SK-N-SH treated with all-trans-retinoic acid at 6 μM for 48 hours (cell line): ENCODE measurements at regions not wholly inside any gene's neighbourhood (a gene's known extent, or its start where the extent isn't known, plus 50 kb on each side); places are given as distances from the start of the nearest gene placed in this dataset.

Source experiments
- ATAC-seq: fragments of 200-7000 bp; cut with Tn5 transposase; 3 replicates; pipeline ENCODE4 v1.9.1; 2020; ENCODE audit warnings: mild to moderate bottlenecking, moderate library complexity
- ARNTL ChIP-seq: fragments of 450-650 bp; formaldehyde crosslinking; IDR thresholded peaks from 2 replicates; pipeline ENCODE4 v1.5.0; 2020; ENCODE audit warnings: low read depth, mild to moderate bottlenecking, moderate library complexity, borderline replicate concordance
- BACH2 ChIP-seq: fragments of 250-450 bp; sonication (Bioruptor Pico); IDR thresholded peaks from 2 replicates; pipeline ENCODE4 v1.9.0; 2021; ENCODE audit warnings: mild to moderate bottlenecking, borderline replicate concordance
- CSDC2 ChIP-seq: fragments of 250-450 bp; sonication (Bioruptor Pico); IDR thresholded peaks from 2 replicates; pipeline ENCODE4 v1.5.0; 2020; ENCODE audit warnings: mild to moderate bottlenecking, moderate library complexity
- ESRRG ChIP-seq: fragments of 250-450 bp; sonication (Bioruptor Pico); IDR thresholded peaks from 2 replicates; pipeline ENCODE4 v1.6.1; 2021; ENCODE audit warnings: mild to moderate bottlenecking
- GLIS3 ChIP-seq: fragments of 250-450 bp; sonication (Bioruptor Pico); IDR thresholded peaks from 2 replicates; pipeline ENCODE4 v1.5.0; 2020; ENCODE audit warnings: mild to moderate bottlenecking, moderate library complexity
- ISL1 ChIP-seq: fragments of 250-450 bp; sonication (Bioruptor Pico); IDR thresholded peaks from 2 replicates; pipeline ENCODE4 v2.1.2; 2022; ENCODE audit warnings: mild to moderate bottlenecking, moderate library complexity
- OSR1 ChIP-seq: fragments of 250-450 bp; sonication (Bioruptor Pico); IDR thresholded peaks from 2 replicates; pipeline ENCODE4 v1.8.0; 2022; ENCODE audit warnings: moderate library complexity, mild to moderate bottlenecking, inconsistent platforms
- PPARA ChIP-seq: fragments of 250-450 bp; sonication (Bioruptor Pico); IDR thresholded peaks from 2 replicates; pipeline ENCODE4 v1.5.0; 2020; ENCODE audit warnings: mild to moderate bottlenecking, borderline replicate concordance
- RARB ChIP-seq: fragments of 250-450 bp; sonication (Bioruptor Pico); IDR thresholded peaks from 2 replicates; pipeline ENCODE4 v1.8.0; 2021; ENCODE audit warnings: mild to moderate bottlenecking, moderate library complexity
- SNAI2 ChIP-seq: fragments of 250-450 bp; sonication (Bioruptor Pico); IDR thresholded peaks from 2 replicates; pipeline ENCODE4 v1.5.0; 2020; ENCODE audit warnings: mild to moderate bottlenecking, moderate library complexity
- TCF4 ChIP-seq: fragments of 250-450 bp; sonication (Bioruptor Pico); IDR thresholded peaks from 2 replicates; pipeline ENCODE4 v1.8.0; 2021; ENCODE audit warnings: mild to moderate bottlenecking, moderate library complexity, borderline replicate concordance
- TOX ChIP-seq: fragments of 250-450 bp; sonication (Bioruptor Pico); IDR thresholded peaks from 2 replicates; pipeline ENCODE4 v1.8.0; 2021; ENCODE audit warnings: mild to moderate bottlenecking, moderate library complexity, borderline replicate concordance
- ZC3H10 ChIP-seq: fragments of 250-450 bp; sonication (Bioruptor Pico); IDR thresholded peaks from 2 replicates; pipeline ENCODE4 v1.5.1; 2021; ENCODE audit warnings: mild to moderate bottlenecking, moderate library complexity
- ZFP3 ChIP-seq: fragments of 250-450 bp; sonication (Bioruptor Pico); IDR thresholded peaks from 2 replicates; pipeline ENCODE4 v1.5.0; 2020; ENCODE audit warnings: mild to moderate bottlenecking, moderate library complexity
- ZFP30 ChIP-seq: fragments of 450-650 bp; formaldehyde crosslinking; IDR thresholded peaks from 2 replicates; pipeline ENCODE4 v1.5.0; 2022; ENCODE audit warnings: mild to moderate bottlenecking, moderate library complexity
- ZNF565 ChIP-seq: fragments of 450-650 bp; formaldehyde crosslinking; conservative IDR thresholded peaks from 2 replicates; pipeline ENCODE4 v1.5.0; 2020; ENCODE audit warnings: low read depth, mild to moderate bottlenecking, moderate library complexity
- ZNF70 ChIP-seq: fragments of 450-650 bp; formaldehyde crosslinking; IDR thresholded peaks from 2 replicates; pipeline ENCODE4 v1.5.0; 2020; ENCODE audit warnings: mild to moderate bottlenecking, moderate library complexity
- ZNF8 ChIP-seq: fragments of 450-650 bp; formaldehyde crosslinking; IDR thresholded peaks from 2 replicates; pipeline ENCODE4 v1.5.0; 2020; ENCODE audit warnings: mild to moderate bottlenecking, moderate library complexity
- TF ChIP-seq, protein P1 (sequence below): fragments of 250-450 bp; sonication (Bioruptor Pico); IDR thresholded peaks from 2 replicates; pipeline ENCODE4 v1.5.1; 2021; ENCODE audit warnings: mild to moderate bottlenecking, moderate library complexity
- TF ChIP-seq, protein P2 (sequence below): fragments of 250-450 bp; sonication (Bioruptor Pico); IDR thresholded peaks from 2 replicates; pipeline ENCODE4 v1.8.0; 2020; ENCODE audit warnings: mild to moderate bottlenecking, moderate library complexity, borderline replicate concordance
- TF ChIP-seq, protein P3 (sequence below): fragments of 250-450 bp; sonication (Bioruptor Pico); IDR thresholded peaks from 2 replicates; pipeline ENCODE4 v1.5.0; 2020; ENCODE audit warnings: mild to moderate bottlenecking, moderate library complexity
- TF ChIP-seq, protein P4 (sequence below): fragments of 250-450 bp; sonication (Bioruptor Pico); IDR thresholded peaks from 2 replicates; pipeline ENCODE4 v1.5.1; 2020; ENCODE audit warnings: low read depth, mild to moderate bottlenecking, moderate library complexity

DNA sequence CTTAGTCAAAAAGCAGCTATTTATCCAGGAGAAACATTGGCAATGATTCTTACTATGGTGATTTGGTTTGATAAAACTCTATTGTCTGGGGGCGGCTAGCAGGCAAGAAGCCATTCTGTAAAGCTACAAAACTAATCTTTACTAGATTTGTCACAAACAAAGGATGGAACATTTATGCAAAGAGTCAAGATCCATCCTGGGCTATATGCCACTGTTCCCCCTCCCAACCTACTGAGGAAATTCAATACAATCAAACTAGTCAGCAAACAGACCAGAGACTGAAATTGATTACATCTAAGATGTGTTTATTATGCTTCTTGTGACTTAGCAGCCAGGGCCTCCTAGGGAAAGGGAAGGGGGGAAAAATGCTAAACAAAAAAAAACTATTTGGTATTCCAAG, 397.6 kb downstream of the GPAM start:
- no peak for ATAC-seq
- TF ChIP-seq ESRRG (no peak), ZNF8 (CRISPR knock-in tag) (no peak), ARNTL (no peak), RARB (CRISPR knock-in tag) (no peak), SNAI2 (no peak), GLIS3 (CRISPR knock-in tag) (no peak), CSDC2 (CRISPR knock-in tag) (no peak), BACH2 (CRISPR knock-in tag) (no peak), TOX (CRISPR knock-in tag) (no peak), ISL1 (no peak), TCF4 (CRISPR knock-in tag) (no peak), ZFP30 (CRISPR knock-in tag) (no peak), ZNF565 (CRISPR knock-in tag) (no peak), ZFP3 (CRISPR knock-in tag) (no peak), ZC3H10 (CRISPR knock-in tag) (no peak)
- TF ChIP-seq, protein P1, sequence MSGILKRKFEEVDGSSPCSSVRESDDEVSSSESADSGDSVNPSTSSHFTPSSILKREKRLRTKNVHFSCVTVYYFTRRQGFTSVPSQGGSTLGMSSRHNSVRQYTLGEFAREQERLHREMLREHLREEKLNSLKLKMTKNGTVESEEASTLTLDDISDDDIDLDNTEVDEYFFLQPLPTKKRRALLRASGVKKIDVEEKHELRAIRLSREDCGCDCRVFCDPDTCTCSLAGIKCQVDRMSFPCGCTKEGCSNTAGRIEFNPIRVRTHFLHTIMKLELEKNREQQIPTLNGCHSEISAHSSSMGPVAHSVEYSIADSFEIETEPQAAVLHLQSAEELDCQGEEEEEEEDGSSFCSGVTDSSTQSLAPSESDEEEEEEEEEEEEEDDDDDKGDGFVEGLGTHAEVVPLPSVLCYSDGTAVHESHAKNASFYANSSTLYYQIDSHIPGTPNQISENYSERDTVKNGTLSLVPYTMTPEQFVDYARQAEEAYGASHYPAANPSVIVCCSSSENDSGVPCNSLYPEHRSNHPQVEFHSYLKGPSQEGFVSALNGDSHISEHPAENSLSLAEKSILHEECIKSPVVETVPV (CRISPR knock-in tag): no peak
- TF ChIP-seq, protein P2, sequence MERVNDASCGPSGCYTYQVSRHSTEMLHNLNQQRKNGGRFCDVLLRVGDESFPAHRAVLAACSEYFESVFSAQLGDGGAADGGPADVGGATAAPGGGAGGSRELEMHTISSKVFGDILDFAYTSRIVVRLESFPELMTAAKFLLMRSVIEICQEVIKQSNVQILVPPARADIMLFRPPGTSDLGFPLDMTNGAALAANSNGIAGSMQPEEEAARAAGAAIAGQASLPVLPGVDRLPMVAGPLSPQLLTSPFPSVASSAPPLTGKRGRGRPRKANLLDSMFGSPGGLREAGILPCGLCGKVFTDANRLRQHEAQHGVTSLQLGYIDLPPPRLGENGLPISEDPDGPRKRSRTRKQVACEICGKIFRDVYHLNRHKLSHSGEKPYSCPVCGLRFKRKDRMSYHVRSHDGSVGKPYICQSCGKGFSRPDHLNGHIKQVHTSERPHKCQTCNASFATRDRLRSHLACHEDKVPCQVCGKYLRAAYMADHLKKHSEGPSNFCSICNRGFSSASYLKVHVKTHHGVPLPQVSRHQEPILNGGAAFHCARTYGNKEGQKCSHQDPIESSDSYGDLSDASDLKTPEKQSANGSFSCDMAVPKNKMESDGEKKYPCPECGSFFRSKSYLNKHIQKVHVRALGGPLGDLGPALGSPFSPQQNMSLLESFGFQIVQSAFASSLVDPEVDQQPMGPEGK: no peak
- TF ChIP-seq, all 23 proteins: peak for 0

DNA sequence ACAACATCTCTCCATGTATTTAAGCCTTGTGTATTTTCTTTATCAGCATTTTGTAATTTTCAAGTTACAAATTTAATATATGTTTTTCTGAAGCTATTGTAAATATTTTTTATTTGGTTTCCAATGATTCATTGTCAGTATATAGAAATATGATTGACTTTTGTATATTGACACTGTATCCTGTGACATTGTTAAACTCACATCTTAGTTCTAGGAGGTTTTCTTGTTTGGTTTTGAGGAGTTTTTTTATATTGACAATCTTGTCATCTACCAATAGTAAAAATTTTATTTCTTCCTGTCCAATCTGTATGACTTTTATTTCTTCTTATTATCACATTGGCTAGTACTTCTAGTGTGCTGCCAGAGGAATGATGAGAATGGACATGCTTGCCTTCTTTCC, 393.7 kb downstream of the GPAM start:
- TF ChIP-seq, protein P1 (CRISPR knock-in tag): no peak
- TF ChIP-seq TOX (CRISPR knock-in tag) (no peak), PPARA (CRISPR knock-in tag) (no peak), ZNF8 (CRISPR knock-in tag) (no peak), RARB (CRISPR knock-in tag) (no peak), TCF4 (CRISPR knock-in tag) (no peak), ZFP30 (CRISPR knock-in tag) (no peak), CSDC2 (CRISPR knock-in tag) (no peak), GLIS3 (CRISPR knock-in tag) (no peak), ZNF70 (CRISPR knock-in tag) (no peak), ZNF565 (CRISPR knock-in tag) (no peak), ESRRG (no peak), ISL1 (no peak), ZFP3 (CRISPR knock-in tag) (no peak), ARNTL (no peak)
- TF ChIP-seq, protein P3, sequence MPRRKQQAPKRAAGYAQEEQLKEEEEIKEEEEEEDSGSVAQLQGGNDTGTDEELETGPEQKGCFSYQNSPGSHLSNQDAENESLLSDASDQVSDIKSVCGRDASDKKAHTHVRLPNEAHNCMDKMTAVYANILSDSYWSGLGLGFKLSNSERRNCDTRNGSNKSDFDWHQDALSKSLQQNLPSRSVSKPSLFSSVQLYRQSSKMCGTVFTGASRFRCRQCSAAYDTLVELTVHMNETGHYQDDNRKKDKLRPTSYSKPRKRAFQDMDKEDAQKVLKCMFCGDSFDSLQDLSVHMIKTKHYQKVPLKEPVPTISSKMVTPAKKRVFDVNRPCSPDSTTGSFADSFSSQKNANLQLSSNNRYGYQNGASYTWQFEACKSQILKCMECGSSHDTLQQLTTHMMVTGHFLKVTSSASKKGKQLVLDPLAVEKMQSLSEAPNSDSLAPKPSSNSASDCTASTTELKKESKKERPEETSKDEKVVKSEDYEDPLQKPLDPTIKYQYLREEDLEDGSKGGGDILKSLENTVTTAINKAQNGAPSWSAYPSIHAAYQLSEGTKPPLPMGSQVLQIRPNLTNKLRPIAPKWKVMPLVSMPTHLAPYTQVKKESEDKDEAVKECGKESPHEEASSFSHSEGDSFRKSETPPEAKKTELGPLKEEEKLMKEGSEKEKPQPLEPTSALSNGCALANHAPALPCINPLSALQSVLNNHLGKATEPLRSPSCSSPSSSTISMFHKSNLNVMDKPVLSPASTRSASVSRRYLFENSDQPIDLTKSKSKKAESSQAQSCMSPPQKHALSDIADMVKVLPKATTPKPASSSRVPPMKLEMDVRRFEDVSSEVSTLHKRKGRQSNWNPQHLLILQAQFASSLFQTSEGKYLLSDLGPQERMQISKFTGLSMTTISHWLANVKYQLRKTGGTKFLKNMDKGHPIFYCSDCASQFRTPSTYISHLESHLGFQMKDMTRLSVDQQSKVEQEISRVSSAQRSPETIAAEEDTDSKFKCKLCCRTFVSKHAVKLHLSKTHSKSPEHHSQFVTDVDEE (CRISPR knock-in tag): no peak
- TF ChIP-seq, protein P2: no peak
- no peak for ATAC-seq

DNA sequence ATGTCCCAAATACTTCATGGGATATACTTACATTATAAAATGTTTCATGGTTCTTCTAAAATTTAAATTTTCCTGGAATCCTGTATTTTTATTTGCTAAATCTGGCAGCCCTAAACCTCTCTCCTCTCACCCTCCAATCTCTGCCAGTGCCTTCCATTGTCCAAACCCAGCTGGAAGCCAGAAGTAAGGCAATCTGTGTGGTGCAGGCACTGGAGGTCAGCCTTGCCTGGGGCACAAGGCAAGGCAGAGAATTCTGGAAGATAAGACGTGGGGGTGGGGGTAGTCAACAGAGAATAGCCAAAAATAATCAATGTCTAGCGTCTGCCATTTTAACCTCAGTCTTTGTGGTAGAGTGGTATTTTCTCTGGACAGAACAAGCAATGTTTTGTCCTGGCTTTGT, 381.7 kb downstream of the GPAM start:
- no peak for ATAC-seq
- TF ChIP-seq TOX (CRISPR knock-in tag) (no peak), ARNTL (no peak), BACH2 (CRISPR knock-in tag) (no peak), SNAI2 (no peak), GLIS3 (CRISPR knock-in tag) (no peak), ZFP30 (CRISPR knock-in tag) (no peak), OSR1 (no peak), ZNF8 (CRISPR knock-in tag) (no peak), ZNF565 (CRISPR knock-in tag) (no peak), PPARA (CRISPR knock-in tag) (no peak), ZFP3 (CRISPR knock-in tag) (no peak), ZC3H10 (CRISPR knock-in tag) (no peak), ISL1 (no peak)
- TF ChIP-seq, protein P4, sequence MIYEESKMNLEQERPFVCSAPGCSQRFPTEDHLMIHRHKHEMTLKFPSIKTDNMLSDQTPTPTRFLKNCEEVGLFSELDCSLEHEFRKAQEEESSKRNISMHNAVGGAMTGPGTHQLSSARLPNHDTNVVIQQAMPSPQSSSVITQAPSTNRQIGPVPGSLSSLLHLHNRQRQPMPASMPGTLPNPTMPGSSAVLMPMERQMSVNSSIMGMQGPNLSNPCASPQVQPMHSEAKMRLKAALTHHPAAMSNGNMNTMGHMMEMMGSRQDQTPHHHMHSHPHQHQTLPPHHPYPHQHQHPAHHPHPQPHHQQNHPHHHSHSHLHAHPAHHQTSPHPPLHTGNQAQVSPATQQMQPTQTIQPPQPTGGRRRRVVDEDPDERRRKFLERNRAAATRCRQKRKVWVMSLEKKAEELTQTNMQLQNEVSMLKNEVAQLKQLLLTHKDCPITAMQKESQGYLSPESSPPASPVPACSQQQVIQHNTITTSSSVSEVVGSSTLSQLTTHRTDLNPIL (CRISPR knock-in tag): no peak
- TF ChIP-seq, protein P1 (CRISPR knock-in tag): no peak
